Stimulated activated CD8-positive, alpha-beta memory T cell treated with anti-CD3 and anti-CD28 coated beads, Interleukin-7, amount 100 ng/mL, for 48 hours (primary cell): ENCODE measurements at regions not wholly inside any gene's neighbourhood (a gene's known extent, or its start where the extent isn't known, plus 50 kb on each side); places are given as distances from the start of the nearest gene placed in this dataset.

Source experiments
- DNase-seq, 2 donors: peaks; one replicate each; pipeline ENCODE4 v3.0.0-alpha.2; 2020; ENCODE audit warnings: low read depth in 1 of 2; ENCODE audit errors: extremely low read depth in 1 of 2

DNA sequence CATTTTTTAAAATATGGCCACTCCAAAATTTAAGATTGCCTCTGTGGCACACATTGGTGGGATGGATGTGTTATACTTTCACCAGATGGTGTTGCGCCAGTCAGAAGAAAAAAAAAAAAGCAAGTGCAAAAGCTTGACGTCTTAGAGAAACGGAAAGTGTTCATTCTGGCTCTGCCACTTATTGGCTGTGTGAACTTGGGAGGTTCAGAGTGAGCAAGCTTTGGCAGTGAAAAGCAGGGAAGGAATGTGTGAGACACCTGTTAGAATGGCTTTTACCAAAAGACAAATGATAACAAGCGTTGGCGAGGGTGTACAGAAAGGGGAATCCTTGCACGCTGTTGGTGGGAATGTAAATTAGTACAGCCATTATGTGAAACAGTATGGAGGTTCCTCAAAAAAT is 298.0 kb downstream of the TMEM114 start:
- DNase-seq, result no peak

GRCh38 chr16:8286348-8286747 is 304.0 kb downstream of the TMEM114 start:
- no peak for DNase-seq

GRCh38 chr16:8283195-8283594 is 307.1 kb downstream of the TMEM114 start:
- no peak for DNase-seq

- no peak for DNase-seq
These were observed 312.2 kb downstream of the TMEM114 start for GRCh38 chr16:8278031-8278580.

GRCh38 chr16:8271344-8271743 is 319.0 kb downstream of the TMEM114 start:
- no peak for DNase-seq

DNA sequence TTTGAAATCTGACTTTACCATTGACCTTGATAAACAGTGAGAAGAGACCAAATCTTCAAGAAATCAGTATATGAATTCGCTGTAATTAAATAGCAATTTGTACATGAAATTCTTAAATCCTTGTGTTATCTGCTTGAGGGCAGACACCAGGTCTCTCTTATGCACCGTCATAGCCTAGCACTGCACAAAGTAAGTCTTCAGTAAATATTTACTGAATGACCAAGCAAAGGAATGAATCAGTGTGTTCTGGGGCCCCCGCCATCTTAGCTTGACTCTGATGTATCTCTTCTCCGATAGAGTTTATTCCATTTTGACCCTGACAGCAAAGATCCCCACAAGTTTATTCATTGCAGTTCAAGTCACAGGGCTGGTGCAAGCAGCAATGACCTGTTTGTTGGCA is 328.0 kb downstream of the TMEM114 start:
- DNase-seq, result no peak

GRCh38 chr16:8260140-8260539 is 330.2 kb downstream of the TMEM114 start:
- DNase-seq, result no peak

DNA sequence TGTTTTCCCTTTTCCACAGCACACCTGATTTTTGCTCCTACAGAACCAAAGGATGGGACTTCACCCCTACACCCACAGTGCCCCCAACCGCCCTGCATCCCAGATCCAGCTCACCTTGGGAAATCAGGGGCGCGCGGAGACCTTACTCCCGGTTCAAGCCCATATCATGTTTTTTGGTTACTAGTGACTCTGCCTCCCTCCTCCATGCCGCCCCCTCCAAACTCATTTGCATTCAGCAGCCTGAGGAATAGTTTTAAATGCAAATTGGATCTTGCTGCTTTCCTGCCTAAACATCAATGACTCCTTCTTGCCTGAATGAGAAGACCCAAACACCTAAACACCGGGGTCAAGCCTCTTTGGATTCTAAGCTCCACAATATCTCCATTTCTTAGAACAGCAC is 331.8 kb downstream of the TMEM114 start:
- no peak for DNase-seq

- no peak for DNase-seq
These were observed 332.8 kb downstream of the TMEM114 start for GRCh38 chr16:8257561-8257960.

DNA sequence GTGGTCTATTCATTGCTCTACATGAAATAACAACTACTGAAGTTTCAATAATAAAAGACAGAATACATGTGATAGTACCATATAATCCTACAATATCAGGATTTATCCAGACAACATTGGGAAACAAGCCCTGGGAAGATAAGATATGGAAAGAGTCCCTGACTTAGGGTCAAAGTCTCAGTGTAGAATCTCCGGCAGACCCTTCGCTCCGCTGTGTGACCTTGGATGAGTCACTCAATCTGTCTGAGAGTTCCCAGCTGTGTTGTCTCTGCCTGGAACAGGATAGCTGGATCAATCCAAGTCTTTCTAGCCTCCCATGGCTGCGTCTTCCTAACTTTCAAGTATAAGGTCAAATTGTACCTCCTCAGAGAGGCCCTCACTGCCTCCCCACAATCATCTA is 335.9 kb downstream of the TMEM114 start:
- no peak for DNase-seq

- no peak for DNase-seq
These were observed 336.6 kb downstream of the TMEM114 start for GRCh38 chr16:8253718-8254117.

DNA sequence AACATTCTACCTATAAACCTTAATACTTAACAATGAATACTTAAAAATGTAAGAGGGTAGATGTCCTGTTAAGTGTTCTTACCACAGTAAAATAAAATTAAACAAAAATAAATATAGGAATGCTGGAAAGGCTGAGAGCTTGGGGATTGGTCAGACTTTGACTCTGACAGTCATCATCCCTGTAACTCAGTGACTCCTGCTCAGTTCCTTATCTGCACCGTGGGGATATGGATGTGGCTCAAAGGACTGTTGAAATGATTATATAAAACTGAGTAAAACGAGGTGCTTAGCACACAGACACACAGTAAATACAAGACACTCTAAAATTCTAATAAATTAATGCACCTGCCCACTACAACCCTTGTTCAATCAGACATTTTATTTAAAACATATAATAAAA is 338.6 kb downstream of the TMEM114 start:
- no peak for DNase-seq

GRCh38 chr16:8251298-8251697 is 339.0 kb downstream of the TMEM114 start:
- no peak for DNase-seq

DNA sequence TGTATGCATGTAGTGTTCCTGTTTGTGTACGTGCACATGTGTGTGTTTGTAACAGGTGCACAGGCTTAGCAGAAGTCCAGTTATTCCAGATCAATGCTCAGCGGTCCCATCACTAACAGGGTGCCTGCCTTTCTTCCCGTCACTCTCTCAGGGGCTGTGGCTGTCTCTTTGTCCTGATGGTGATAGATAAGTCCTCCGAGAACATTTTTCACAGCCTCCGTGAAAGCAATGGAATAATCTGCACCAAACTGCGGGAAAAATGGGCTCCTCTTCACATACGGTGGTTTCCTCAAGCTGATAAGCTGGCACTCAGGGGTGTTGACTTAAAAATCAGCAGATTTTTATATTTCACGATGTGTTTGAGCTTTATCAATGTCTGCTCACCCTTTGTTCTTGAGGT is 342.3 kb downstream of the TMEM114 start:
- no peak for DNase-seq

GRCh38 chr16:8243981-8244380 is 346.3 kb downstream of the TMEM114 start:
- DNase-seq, result no peak

DNA sequence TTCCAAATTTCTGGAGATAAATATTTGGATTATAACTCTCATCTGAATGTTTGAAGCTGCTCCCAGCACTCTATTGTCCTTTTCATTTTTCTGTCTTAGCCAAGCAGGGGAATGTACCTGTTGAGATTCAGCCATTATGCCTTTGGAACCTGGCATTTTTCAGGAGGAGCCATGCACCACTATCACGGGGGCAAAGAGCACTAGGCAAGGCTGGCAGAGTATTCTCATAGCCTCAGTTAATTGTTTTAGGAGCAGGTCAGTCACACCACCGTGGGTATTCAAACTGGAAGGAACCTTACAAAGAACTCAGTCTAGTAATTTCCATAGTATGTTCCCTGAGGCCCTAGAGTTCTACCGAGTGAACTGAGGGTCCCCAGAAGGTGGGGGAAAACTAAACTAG is 348.9 kb downstream of the TMEM114 start:
- DNase-seq, result no peak

GRCh38 chr16:8239443-8239842 is 350.9 kb downstream of the TMEM114 start:
- no peak for DNase-seq

- no peak for DNase-seq
These were observed 352.9 kb downstream of the TMEM114 start for GRCh38 chr16:8237452-8237851.

- no peak for DNase-seq
These were observed 353.5 kb downstream of the TMEM114 start for GRCh38 chr16:8236816-8237215.

DNA sequence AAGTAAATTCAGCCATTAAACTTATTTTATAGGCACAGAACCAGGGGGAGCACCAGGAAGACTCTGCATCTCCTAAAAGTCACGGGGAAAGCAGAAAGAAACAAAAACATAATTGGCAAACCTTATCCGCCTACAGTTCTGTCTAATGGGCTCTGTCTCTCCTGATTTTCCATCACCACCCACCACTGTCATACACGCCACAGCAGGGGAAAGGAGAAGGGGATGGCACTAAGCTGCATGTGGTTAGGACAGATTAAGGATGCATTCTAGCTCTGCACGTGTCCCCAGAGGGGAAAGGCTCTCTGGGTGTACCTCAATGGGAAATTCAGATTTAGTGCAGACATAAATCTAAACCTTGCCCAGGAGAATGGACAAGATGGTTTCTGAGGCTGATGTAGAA is 359.8 kb downstream of the TMEM114 start:
- no peak for DNase-seq

GRCh38 chr16:8229011-8229520 is 361.2 kb downstream of the TMEM114 start:
- no peak for DNase-seq

DNA sequence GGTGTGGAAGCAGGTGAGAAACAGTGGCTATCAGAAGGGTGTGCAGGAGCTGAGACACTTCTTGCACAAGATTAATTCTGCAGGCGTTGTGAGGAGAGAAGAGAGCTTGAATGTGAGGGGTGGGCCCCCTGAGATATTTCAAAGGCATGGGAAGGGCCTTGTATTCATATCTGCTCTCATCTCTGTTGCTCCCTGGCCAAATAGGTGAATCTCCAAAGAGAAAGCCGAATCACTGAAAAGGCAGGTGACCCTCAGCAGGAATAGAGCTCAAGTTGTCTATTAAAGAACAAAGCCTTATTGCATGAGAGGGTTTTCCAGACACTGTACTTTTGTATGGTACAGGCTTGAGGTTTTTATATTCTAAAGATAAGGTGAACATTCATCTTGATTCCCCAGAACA is 373.1 kb downstream of the TMEM114 start:
- no peak for DNase-seq

DNA sequence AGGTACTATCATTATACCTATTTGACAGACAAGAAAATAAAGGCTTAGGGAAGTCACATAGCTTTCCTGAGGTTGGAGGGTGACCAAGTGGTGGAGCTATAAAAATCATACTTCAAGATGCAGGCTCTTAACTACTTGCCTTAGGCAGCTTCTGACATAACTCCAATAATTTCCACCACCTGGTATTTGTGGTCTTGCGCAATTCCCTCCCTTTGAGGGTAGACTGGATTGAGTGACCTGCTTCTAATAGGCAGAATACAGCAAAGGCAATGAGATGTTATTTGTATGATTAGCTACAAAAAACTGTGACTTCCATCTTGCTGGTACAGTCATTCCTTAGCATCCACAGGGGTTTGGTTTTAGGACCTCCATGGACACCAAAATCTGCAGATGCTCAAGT is 385.5 kb downstream of the TMEM114 start:
- DNase-seq, result no peak
